GM06990 (cell line): ENCODE measurements at regions not wholly inside any gene's neighbourhood (a gene's known extent, or its start where the extent isn't known, plus 50 kb on each side); places are given as distances from the start of the nearest gene placed in this dataset.

Experiments used
- DNase-seq: peaks from one replicate; pipeline ENCODE4 v3.0.0-alpha.2; 2011; ENCODE audit not compliant: insufficient read length; ENCODE audit errors: extremely low read depth
- H3K27me3 ChIP-seq: replicated peaks from 2 replicates; pipeline ENCODE4 v1.6.0; 2011; ENCODE audit warnings: low read length; ENCODE audit not compliant: control insufficient read depth, insufficient read depth
- H3K36me3 ChIP-seq: 2 replicates; pipeline ENCODE4 v1.5.1; 2011; ENCODE audit warnings: low read length; ENCODE audit not compliant: control insufficient read depth, insufficient read depth
- H3K4me3 ChIP-seq: replicated peaks from 2 replicates; pipeline ENCODE4 v1.5.1; 2011; ENCODE audit warnings: low read depth, mild to moderate bottlenecking, control low read depth, low read length
- CTCF ChIP-seq: IDR thresholded peaks from 2 replicates; pipeline ENCODE4 v1.5.1; 2011; ENCODE audit warnings: low read length, control low read depth, mild to moderate bottlenecking, inconsistent platforms; ENCODE audit not compliant: insufficient read depth, poor library complexity, severe bottlenecking

GRCh38 chr5:124627815-124628595 is 118.4 kb downstream of the ZNF608 start:
- H3K36me3 ChIP-seq = no peaks in the 10 kb centered on the region; the same call in 1 of the 2 replicates
- DNase-seq = no peak
- H3K27me3 ChIP-seq = no peaks in the 10 kb centered on the region
- no peak for TF ChIP-seq CTCF
- H3K4me3 ChIP-seq = no peak overlapping the region

- DNase-seq = no peak
- no peaks in the 10 kb centered on the region for H3K36me3 ChIP-seq
- H3K4me3 ChIP-seq = no peak overlapping the region
- no peak for TF ChIP-seq CTCF
- no peaks in the 10 kb centered on the region for H3K27me3 ChIP-seq
Observed at GRCh38 chr5:124626053-124626452, 120.4 kb downstream of the ZNF608 start.

- no peaks in the 10 kb centered on the region for H3K27me3 ChIP-seq
- no peak overlapping the region for H3K4me3 ChIP-seq
- no peak for DNase-seq
- H3K36me3 ChIP-seq = no peaks in the 10 kb centered on the region
- no peak for TF ChIP-seq CTCF
Observed at GRCh38 chr5:124623265-124623664, 123.2 kb downstream of the ZNF608 start.

GRCh38 chr5:124622851-124623250 is 123.6 kb downstream of the ZNF608 start:
- no peak for TF ChIP-seq CTCF
- no peak for DNase-seq
- Histone ChIP-seq H3K4me3 (no peak overlapping the region), H3K36me3 (no peaks in the 10 kb centered on the region), H3K27me3 (no peaks in the 10 kb centered on the region)

GRCh38 chr5:124621279-124621678 is 125.2 kb downstream of the ZNF608 start:
- no peak overlapping the region for H3K4me3 ChIP-seq
- no peaks in the 10 kb centered on the region for H3K27me3 ChIP-seq
- TF ChIP-seq CTCF = no peak
- DNase-seq = no peak
- H3K36me3 ChIP-seq = no peaks in the 10 kb centered on the region
